ENCODE measurements at regions not wholly inside any gene's neighbourhood (a gene's known extent, or its start where the extent isn't known, plus 50 kb on each side); places are given as distances from the start of the nearest gene placed in this dataset.
A peak's percentile ranks its signal among the peaks of the same experiment; 100 is the strongest.
"Not testable (repeated sequence)": the region's sequence is repeated elsewhere in the genome, so short reads cannot be mapped to it uniquely, and the experiment has no call there.

- DNase-seq (ENCODE audit: low read depth) = no peak
Measured at GRCh38 chr16:6728381-6728780, 604.3 kb upstream of the RBFOX1 start.

- DNase-seq (ENCODE audit: low read depth) = no peak
Measured at GRCh38 chr16:6726621-6727020, 606.0 kb upstream of the RBFOX1 start.

DNA sequence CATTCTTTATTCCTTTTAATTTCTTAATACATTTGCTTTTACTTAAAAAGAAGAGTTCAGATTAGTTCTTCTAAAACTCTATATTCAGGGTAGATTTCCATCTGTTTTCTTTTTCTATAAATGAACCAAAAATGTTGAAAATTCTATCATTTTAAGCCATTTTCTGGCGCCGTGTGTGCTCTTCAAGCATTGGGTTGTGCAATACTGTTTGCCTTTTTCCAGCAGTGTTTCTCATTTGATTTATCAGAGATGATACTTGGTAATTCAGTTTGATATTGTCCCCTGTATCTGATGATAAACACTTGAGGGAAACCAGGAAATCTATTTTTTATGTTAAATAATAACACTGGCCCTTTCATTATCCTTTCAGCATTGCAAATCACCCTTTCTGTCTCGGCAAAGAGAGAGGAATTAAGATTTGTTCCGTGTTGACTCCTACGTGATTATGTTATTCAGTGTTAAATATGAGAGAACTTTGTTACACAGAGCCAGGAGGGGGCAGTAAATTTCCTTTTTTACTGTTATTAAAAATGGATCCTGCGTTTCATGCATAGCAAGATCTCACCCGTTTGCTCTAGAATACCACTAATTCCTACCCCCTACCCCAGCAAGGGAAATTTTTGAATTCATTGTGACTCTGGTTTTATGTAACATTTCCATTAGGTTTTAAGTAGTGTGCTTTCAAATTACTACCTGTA, 606.9 kb upstream of the RBFOX1 start:
- DNase-seq (ENCODE audit: low read depth) = peak; percentile 1

- DNase-seq (ENCODE audit: low read depth) = not testable (repeated sequence)
Measured at GRCh38 chr16:6725206-6725605, 607.4 kb upstream of the RBFOX1 start.

- no peak for DNase-seq (ENCODE audit: low read depth)
Measured at GRCh38 chr16:6722786-6723185, 609.9 kb upstream of the RBFOX1 start.

GRCh38 chr16:6714510-6714909, 618.1 kb upstream of the RBFOX1 start:
- no peak for DNase-seq (ENCODE audit: low read depth)

DNA sequence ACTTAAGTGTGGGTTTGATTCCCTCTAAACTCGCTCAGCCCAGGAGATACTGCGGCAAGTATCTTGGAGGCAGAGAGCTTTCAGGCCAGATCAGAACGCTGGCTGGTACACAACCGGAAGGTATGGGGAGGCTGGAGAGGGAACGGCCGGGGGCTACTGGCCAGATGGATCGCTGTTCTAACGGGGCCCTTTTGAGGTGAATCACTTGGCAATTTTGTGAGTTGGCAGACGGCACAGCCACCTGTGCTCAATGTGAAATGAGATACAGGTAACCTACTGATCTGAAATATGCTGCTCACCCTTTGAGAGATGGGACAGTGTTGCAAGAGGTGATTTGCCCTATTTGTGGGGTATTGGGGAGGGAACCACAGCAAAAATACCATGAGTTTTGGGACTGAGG, 622.9 kb upstream of the RBFOX1 start:
- no peak for DNase-seq (ENCODE audit: low read depth)

- DNase-seq (ENCODE audit: low read depth) = no peak
Measured at GRCh38 chr16:6708576-6709215, 623.9 kb upstream of the RBFOX1 start.

DNA sequence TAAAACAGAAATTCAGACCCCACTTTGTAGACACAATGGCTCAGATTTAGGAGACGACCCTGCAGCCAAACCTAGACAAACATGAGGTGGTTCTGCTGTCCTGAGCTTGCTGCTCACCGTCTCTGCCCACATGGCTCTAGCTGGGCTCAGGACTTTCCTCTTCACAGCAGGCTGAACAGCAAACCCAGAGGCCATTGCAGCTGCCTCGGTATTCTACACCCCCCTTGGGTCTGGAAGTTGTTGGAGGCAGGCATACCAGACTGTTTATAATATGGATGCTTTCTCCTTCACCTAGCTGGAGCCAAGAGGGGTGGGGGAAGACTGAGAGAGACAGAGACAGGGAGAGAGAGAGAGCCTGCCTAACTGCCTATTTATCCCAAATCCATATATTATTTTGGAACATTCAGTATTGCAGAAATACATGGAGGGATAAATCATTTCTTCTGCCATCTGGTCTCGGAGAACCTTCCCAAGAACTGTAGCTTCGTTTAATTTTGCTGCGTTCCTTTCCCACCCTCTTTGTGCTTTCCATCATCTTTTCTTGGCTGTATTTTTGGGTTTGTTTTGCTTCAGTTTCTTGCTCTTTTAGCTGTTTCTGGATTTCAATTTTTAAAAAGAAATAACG, 628.2 kb upstream of the RBFOX1 start:
- DNase-seq (ENCODE audit: low read depth) = no peak

DNA sequence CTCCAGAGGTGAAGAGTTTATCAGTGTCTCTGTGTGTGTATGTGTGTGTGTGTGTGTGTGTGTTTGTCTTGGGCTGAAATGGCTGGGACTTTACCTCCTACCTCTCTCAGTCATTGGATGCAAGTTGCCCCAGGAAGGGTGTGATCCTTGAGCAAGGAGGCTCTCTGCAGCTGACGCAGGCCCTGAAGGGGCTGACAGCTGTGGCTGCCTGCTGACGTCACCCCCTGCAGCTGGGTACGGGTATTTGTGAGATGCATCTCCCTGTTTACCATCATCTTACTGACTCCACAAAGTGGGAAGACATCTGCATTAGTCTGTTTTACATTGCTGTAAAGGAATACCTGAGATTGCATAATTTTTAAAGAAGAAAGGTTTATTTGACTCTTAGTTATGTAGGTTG, 631.5 kb upstream of the RBFOX1 start:
- DNase-seq (ENCODE audit: low read depth) = no peak

- DNase-seq (ENCODE audit: low read depth) = no peak
Measured at GRCh38 chr16:6698548-6698947, 634.1 kb upstream of the RBFOX1 start.

DNA sequence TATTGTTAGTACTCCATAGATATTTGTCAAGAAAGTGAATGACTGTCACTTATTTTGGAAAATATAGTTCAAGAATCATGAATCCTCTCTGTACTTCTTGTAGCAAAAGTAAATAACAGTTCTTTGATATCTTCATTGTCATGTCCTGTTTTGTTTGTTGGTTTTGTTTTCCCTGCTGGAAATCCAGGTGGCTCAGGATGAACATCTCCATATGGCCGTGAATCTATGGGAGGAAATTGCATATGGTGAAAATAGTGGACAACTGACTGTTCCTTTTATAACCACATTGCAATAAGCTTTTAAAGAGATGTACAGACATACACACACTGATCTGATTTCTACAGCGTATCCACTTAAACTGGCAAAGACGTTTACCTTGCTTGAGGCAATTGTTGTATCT, 637.0 kb upstream of the RBFOX1 start:
- no peak for DNase-seq (ENCODE audit: low read depth)

- no peak for DNase-seq (ENCODE audit: low read depth)
Measured at GRCh38 chr16:6694636-6695035, 638.0 kb upstream of the RBFOX1 start.

DNA sequence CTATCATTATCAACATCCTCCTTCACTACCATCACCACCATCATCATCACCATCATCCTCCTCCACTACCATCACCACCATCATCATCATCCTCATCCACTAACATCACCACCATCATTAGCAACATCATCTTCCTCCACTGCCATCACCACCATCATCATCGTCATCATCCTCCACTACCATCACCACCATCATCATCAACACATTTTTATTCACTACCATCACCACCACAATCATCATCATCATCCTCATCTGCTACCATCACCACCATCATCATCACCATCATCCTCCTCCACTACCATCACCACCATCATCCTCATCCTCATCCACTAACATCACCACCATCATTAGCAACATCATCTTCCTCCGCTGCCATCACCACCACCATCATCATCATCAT, 639.2 kb upstream of the RBFOX1 start:
- DNase-seq (ENCODE audit: low read depth) = not testable (repeated sequence)

DNA sequence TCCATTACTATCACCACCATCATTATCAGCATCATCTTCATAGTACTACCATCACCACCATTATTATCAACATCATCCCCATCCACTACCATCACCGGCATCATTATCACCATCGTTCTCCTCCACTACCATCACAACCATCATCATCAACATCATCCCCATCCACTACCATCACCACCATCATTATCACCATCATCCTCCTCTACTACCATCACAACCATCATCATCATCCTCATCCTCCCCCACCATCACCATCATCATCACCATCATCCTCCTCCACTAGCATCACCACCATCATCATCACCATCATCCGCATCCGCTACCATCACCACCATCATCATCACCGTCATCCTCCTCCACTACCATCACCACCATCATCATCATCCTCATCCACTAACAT, 639.8 kb upstream of the RBFOX1 start:
- DNase-seq (ENCODE audit: low read depth) = no peak

DNA sequence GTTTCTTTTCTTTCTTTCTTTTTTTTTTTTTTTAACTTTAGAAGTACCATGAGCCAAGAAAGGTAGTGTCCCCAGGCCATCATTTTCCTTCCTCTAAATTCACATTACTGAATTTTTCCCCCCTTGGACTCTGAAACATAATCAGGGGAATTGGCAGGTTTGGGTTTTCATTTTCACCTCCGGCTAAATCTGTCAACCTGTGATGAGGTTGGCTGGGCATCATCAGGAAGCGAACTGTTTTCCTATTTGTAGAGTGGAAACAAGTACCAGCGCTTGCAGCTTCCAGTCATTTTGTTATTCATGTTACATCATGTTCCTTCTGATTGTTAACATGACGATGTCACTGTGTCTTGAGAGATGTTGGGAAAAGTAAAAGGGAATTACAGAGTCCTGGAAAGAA, 641.9 kb upstream of the RBFOX1 start:
- DNase-seq (ENCODE audit: low read depth) = no peak

GRCh38 chr16:6689643-6690042, 643.0 kb upstream of the RBFOX1 start:
- no peak for DNase-seq (ENCODE audit: low read depth)

- no peak for DNase-seq (ENCODE audit: low read depth)
Measured at GRCh38 chr16:6687593-6687992, 645.1 kb upstream of the RBFOX1 start.

GRCh38 chr16:6684076-6684673, 648.5 kb upstream of the RBFOX1 start:
- peak; percentile 14 for DNase-seq (ENCODE audit: low read depth)

- peak; percentile 13 for DNase-seq (ENCODE audit: low read depth)
Measured at GRCh38 chr16:6682142-6682811, 650.4 kb upstream of the RBFOX1 start.

DNA sequence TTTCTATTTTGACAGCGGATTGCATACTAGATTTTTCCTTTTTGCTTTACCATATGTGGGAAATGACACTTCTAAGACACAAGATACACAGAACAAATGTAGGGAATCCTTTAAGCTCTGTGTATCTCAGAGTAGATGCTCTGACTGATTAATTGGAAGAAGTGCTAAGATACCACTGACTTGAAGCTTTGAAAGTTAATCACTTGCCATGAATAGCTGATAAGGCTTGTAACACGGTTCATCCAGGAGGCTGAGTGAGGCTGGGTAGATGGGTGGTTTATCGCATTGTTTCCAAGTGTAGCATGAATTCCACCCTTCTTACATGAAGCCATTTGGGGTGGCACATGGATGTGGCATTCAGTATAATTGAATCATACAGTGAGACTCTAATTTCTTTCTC, 654.1 kb upstream of the RBFOX1 start:
- DNase-seq (ENCODE audit: low read depth) = no peak

- DNase-seq (ENCODE audit: low read depth) = no peak
Measured at GRCh38 chr16:6674071-6674470, 658.6 kb upstream of the RBFOX1 start.

All from M059J (cell line).